ENCODE measurements at regions not wholly inside any gene's neighbourhood (a gene's known extent, or its start where the extent isn't known, plus 50 kb on each side); places are given as distances from the start of the nearest gene placed in this dataset.

DNA sequence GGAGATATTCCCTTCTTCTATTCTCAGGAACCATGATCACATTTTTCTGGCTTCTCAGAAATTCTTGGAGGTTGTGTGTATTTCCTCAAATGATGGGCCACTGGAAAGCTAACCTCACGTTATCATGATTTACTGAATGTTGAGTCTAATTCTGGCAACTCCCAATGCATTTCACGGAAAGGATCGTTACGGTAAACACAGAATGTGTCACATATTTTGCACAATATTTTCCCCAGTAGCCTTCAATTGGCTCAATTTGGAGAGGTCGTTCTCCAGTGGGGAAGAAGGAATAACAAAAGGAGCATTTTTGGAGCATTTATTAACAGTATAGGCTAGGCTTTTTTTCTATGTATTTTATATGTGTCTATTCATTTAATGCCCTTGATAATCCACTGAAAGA lies 450.3 kb downstream of the HAPSTR1 start:
- TF ChIP-seq POLR2A (IDR thresholded peaks at IDR 0.05), result no peak
- TF ChIP-seq, protein P1, sequence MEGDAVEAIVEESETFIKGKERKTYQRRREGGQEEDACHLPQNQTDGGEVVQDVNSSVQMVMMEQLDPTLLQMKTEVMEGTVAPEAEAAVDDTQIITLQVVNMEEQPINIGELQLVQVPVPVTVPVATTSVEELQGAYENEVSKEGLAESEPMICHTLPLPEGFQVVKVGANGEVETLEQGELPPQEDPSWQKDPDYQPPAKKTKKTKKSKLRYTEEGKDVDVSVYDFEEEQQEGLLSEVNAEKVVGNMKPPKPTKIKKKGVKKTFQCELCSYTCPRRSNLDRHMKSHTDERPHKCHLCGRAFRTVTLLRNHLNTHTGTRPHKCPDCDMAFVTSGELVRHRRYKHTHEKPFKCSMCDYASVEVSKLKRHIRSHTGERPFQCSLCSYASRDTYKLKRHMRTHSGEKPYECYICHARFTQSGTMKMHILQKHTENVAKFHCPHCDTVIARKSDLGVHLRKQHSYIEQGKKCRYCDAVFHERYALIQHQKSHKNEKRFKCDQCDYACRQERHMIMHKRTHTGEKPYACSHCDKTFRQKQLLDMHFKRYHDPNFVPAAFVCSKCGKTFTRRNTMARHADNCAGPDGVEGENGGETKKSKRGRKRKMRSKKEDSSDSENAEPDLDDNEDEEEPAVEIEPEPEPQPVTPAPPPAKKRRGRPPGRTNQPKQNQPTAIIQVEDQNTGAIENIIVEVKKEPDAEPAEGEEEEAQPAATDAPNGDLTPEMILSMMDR (IDR thresholded peaks at IDR 0.05 in 4 of 5, conservative IDR thresholded peaks at IDR 0.05 in 1 of 5), result no peak
